ENCODE measurements at regions not wholly inside any gene's neighbourhood (a gene's known extent, or its start where the extent isn't known, plus 50 kb on each side); places are given as distances from the start of the nearest gene placed in this dataset.
"Not testable (repeated sequence)": the region's sequence is repeated elsewhere in the genome, so short reads cannot be mapped to it uniquely, and the experiment has no call there.

DNA sequence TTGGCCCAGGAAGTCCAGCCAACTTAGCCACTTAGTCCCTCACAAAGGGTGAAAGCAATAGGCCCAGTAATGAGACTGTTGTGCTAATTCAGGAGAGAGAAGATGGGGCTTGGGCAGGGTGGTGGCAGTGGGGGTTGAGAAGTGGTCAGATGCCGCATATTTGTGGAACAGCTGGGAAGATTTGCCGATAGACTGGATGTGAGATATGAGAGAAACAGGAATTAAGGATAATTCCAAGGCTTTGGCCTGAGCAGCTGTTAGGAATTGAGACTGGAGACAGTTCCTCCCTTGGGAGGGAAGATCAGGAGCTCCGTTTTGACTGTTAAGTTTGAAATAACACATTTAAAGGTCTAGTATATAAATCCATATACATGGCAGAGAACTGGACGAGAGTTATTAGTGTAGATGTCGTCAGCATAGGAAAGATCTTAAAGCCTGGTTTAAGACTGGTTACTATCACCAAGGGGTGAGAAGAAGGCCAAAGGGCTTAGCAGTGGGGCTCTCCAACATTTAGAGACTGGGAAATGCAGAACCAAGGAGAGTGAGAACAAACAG, 323.7 kb upstream of the FAM78B start:
- no peak for DNase-seq (ENCODE audit: low read depth)

DNA sequence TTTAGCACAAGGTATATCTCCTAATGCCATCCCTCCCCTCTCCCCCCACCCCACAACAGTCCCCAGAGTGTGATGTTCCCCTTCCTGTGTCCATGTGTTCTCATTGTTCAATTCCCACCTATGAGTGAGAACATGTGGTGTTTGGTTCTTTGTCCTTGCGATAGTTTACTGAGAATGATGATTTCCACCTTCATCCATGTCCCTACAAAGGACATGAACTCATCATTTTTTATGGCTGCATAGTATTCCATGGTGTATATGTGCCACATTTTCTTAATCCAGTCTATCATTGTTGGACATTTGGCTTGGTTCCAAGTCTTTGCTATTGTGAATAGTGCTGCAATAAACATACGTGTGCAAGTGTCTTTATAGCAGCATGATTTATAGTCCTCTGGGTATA, 327.0 kb upstream of the FAM78B start:
- not testable (repeated sequence) for DNase-seq (ENCODE audit: low read depth)

DNA sequence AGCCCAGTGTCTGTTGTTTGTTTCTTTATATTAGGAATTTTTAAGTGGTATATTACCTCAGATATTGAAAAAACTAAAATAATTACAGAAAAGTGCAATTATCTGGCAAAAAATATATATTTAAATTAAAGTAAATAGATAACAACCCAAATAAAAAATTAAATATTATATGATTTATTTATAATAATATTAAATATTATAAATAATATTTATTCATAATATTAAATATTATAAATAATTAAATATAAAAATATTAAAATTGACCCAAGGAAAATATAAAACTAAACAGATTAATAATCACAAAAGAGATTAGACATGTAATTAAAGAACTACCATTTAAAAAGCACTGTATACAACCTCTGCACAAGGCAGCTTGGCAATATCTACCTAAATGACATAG, 331.9 kb upstream of the POGK start:
- DNase-seq (ENCODE audit: low read depth), result no peak

DNA sequence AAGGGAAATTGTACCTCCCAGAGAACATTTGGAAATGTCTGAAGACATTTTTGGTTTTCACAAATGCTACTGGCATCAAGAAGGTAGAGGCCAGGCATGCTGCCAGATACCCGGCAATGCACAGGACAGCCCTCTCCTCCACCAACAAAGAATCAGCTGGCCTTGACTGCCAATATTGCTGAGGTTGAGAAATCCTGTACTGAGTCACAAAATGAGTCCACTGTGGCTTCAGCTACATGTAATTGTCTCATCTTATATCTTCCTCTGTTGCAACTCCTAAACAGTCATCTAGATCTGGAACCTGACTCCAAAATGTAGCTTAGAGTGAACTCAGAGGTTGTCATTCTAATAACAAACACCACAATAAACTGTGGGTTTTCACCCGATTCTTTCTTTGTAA, 327.5 kb upstream of the POGK start:
- DNase-seq (ENCODE audit: low read depth), result no peak

DNA sequence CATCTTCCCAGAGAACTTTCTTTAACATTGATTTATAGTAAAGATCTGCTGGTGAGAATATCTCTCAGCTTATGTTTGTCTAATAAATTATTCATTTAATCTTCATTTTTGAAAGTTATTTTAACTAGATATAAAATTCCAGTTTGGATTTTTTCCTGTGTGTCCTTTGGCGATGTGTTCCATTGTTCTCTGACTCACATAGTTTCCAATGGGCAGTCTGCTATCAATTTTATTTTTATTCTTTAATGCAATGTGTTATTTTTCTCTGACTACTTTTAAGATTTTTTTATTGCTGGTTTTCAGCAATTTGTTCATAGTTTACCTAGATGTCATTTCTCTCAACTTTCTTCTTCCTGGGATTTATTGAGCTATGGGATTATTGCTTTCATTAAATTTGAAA, 325.2 kb upstream of the POGK start:
- DNase-seq (ENCODE audit: low read depth), result no peak

DNA sequence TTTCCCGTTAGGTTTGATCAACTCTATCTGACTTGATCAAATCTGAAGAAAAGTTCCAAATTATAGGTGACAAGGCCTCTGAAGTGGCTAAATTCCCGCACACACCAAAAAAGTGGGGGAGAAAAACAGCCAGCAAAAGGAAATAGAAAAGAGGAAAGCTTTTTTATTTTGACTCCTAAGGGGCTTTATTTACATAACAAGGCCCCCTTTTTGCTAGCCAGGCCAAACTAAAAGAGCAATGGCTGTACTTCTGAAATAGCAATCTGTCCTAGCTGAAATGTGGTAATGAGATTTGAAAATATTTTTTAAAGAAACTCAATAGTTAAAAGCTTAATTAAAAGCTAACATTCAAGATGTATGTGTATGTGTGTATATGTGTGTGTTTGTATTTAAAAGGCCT, 311.5 kb upstream of the POGK start:
- no peak for DNase-seq (ENCODE audit: low read depth)

DNA sequence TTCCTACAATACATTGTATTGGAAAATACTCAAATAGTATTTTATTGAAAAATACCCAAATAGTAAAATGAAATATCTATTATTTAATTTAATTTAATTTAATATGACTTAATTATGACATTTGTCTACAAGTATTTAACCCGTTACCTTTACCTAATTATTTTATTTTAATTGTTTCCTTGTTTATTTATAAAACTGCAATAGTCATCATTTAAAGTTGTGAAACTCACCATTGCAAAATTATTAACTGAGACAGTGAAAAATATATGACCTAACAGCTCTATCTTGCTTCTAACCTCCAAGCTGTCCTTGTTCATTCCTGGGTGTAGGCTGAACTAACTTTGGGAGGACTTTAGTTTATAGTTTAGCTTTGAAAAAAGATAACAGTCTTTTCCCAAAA, 300.6 kb upstream of the POGK start:
- DNase-seq (ENCODE audit: low read depth), result no peak

DNA sequence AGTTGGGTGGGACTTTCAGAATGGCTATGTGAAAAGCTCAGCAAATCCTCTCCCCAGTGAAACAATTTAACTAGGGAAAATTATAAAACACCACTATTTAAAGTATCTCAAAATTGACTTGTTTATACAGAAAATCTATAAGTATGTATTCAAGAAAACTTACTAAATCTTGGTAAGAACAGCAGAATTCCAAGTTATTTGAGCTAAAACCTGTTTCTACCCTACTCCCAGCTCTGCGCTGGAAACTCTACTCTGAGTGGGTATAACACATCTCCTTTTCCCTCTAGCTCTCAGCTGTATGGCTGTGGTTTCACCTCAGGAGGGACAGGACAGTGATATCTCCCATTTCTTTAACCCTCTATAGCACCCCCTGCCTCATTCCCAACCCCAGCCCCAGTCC, 295.2 kb upstream of the POGK start:
- DNase-seq (ENCODE audit: low read depth), result no peak

DNA sequence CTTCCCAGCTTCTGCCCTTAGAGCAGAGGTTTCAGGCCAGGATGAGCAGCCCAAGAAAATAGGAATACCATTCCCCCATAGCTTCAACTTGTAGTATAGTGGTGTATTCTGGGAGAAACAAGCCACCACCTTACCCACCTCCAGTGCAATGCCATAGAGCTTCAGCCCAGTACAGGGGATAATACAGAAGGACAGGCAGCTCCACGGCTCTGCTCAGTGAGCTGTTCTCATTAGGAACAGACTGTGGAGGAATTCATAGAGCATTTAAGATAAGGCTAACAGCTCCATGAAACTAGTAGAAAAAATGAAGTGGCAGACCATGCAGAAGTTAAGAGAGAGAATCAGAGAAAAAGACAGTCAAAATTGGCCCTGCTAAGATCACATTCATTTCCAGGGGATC, 294.7 kb upstream of the POGK start:
- no peak for DNase-seq (ENCODE audit: low read depth)

DNA sequence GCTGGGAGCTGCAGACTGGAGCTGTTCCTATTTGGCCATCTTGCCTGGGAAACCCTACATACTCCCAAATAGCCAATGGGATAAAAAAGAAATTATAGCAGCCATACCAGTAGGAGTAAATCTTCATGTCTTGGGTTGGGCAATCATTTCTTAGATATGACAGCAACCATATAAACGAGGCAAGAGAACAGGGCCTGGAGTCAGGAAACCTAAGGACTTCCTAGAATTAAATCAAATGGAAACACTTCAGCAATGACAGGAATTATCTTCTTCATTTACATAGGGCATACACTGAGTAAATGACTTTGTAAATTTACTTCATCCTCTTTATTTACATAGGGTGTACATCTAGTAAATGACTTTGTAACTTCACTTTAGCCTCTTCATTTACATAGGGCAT, 286.6 kb upstream of the POGK start:
- no peak for DNase-seq (ENCODE audit: low read depth)

DNA sequence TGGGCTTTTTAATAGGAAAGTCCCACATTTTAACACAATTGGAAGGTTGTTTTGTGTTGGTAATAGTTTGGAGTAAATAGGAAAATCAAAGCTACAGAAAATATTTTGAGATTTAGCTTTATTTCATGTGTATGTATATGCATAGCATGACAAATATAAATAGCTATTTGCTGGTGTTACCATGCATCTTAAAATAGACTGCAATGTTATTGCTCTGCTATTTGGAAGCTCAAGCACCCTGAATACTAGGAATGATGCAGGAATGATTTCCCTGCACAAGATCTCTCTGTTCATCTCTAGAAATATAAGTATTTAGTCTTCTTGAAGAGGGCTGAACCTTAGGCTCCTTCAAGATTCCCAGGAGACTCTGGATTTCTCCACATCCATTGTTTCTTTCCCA, 268.3 kb upstream of the POGK start:
- DNase-seq (ENCODE audit: low read depth), result no peak

DNA sequence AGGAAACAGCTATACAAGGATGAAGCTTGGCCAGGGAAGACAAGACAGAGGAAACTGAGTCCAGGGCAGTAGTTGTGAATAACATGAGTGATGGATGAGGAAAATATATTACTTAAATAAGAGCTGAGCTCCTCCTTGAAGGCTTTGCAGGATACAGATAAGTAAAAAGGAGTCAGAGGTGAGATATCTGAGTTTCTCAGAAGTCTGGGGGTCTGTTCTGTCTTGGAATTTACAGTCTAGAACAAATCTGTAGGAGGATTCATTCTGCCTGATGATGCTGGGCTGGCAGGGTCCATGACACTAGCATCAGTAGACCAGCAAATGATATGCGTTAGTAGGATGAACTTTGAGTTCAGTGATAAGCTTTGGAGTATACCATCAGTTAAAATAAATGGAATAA, 266.1 kb upstream of the POGK start:
- DNase-seq (ENCODE audit: low read depth), result no peak

DNA sequence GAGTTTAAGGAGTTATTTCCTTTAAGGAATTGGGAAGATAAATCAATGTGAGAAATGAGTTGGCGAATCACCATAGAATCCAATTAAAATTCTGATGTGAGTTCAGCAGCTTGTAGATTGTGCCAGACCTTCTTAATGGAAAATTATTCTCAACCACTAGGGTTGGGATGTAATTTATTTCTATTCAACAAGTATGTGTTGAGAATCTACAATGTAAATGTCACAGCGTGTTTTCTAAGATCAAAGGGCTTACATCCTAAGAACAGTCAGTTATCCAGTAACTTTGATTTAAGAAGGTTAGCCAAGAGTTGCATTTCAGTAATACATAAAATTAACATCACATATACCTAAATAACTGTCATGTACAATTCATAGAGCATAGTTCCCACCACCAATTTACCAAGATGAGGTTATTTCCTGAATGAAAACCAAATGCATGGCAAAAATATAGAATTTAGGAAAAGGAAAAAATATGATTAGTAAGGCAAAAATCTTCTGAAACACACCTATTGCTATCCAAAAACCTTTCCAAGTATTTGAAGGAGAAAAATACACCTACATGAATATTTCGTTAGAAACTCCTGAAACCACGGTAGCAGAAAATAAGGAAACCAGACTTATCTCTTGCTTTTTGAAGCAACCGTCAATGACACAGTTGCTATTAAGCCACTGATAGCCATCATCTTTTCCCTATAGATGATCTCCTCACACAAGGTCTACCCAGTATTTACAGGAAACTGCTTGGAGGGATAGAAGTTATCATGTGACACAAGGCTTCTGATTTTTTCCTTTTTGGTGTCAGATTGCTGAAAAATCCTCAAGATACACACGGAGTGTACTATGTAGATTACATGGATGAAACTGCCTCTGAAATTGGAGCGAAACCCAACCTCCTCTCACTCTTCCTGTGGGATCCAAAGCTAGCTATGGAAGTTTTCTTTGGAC, 259.4 kb upstream of the POGK start:
- DNase-seq (ENCODE audit: low read depth), result no peak

DNA sequence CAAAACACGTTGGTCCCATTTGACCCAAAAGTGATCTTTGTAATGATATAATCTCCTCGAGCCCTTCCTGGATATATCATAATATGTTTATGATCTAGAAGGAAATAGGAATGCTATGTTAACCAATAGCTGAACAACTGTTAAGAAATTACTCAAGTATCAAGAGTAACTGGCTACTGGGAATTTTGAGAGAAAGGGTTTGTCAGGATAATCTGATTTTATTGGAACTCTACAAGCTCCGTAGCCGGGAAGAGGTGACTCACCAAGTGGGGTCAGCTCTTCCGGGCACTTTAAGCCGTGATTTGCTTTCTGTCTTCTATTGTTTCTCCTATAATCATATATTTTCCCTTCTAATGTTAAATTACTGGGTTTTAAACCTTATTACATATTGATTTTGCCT, 250.5 kb upstream of the POGK start:
- DNase-seq (ENCODE audit: low read depth), result no peak

DNA sequence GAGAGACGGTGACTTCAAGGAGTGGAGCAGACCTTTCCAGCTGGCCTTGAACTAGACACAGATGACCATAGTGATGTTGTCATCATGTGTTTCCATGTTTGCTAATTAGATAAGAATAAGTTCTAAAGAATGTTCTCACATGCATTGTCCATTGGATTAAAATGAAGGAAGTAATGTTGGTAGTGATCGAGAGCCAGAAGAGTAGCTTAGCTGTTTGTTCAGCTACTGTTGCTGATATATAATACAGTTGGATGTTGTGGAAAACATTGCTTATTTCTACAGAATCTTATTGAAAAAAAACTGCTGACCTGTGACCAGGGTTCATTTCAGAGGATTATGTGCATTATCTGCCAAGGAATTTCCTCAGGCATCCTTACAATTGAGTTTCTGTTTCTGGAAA, 249.1 kb upstream of the POGK start:
- DNase-seq (ENCODE audit: low read depth), result no peak

DNA sequence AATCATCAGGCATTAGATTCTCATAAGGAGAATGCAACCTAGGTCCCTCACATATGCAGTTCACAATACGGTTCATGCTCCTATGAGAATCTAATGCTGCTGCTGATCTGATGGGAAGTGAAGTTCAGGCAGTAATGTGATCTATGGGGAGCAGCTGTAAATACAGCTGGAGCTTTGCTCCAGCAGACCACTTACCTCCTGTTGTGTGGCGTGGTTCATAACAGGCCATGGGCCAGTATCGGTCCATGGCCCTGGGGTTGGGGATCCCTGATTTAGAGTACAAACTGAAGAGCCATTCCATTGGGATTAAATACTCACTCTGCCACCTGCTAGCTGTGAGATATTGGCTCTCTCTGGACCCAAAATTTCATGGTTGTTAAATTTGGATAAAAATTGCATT, 244.6 kb upstream of the POGK start:
- no peak for DNase-seq (ENCODE audit: low read depth)

DNA sequence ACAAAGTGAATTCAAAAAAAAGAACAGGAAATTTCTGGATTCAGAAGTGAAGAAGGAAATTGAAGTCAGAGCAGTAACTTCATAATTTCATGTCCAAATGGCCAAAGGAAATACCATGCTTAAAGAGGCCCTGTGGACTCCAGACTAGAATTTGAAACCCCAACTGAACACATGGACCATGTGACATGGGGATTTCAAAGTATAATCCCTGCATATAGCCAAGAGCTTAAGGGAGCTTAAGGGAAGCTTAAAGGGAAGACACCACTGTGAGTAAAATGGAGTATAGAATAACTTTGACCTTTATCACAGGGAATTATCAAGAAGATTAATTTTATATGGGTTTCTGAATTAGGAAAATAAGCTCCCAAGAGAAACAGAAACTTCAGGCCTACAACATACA, 241.8 kb upstream of the POGK start:
- no peak for DNase-seq (ENCODE audit: low read depth)

DNA sequence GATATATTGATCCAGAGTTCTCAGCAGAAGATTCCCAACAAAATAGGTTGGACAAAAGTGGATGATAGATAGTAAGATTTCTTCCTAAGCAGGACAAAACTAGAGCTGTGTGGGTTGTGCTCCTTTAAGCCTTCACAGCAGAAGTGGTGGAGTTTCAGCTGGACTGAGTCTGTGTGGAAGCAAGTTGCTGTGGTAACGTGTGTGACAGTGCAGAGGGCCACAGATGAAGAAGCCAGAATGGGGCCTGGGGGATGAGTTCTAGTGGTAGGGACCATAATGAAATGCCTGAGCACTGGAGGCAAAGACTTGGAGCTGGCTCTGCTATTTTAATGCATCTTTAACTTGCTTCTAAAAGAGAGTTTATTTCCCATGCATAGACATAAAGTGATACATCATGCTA, 238.7 kb upstream of the POGK start:
- DNase-seq (ENCODE audit: low read depth), result no peak

DNA sequence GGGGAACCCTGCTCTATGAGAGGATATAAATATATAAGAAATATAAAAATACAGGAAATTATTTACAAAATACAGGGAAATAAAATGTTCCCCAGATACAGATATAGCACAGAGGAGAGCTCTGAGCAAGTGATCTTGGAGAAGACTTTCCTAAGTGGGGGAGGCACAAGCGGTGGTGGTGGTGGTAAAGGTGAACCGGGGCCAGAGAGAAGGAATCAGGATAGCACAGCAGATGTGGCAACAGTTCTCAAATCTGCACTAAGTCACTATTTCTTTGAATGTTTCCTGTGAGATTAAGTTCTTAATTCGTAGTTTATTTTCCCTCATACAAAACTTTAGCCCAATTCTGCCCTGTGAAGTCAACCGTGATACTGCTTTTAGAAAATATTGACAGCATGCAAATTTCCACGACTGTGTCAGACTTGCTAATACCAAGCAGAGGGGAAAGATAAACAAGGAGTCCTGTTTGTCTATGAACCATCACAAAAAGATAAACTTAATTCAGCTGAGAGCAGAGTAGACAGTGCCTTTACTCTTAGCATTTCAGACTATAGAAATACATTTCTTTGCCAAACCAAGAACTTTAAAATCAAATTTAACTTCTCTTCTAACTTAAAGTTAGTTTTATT, 237.5 kb upstream of the POGK start:
- no peak for DNase-seq (ENCODE audit: low read depth)

DNA sequence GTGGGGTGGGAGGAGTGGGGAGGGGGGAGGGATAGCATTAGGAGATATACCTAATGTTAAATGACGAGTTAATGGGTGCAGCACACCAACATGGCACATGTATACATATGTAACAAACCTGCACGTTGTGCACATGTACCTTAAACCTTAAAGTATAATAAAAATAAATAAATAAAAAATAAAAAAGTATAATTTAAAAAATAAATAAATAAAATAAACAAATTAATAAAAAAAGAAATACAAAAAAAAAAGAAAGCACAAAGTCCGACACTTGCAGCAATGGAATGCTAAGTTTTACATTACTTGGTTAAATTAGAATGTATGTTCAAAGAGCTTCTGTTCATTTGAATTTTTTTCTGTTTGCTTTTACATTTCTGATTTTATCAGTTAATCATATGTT, 236.5 kb upstream of the POGK start:
- not testable (repeated sequence) for DNase-seq (ENCODE audit: low read depth)

DNA sequence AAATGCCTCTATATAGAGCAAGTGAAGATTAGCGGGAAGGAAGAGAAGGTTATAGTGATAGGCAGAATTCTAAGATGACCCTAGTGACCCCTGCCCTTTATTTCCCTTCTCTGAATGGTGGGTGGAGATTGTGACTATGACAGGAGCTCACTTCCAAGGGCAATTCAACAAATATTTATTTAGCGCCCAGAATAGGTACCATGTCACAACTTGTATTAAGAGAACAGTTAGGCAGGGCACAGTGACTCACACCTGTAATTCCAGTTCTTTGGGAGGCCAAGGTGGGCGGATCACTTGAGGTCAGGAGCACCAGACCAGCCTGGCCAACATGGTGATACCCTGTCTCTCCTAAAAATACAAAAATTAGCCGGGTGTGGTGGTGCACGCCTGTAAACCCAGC, 236.0 kb upstream of the POGK start:
- no peak for DNase-seq (ENCODE audit: low read depth)

DNA sequence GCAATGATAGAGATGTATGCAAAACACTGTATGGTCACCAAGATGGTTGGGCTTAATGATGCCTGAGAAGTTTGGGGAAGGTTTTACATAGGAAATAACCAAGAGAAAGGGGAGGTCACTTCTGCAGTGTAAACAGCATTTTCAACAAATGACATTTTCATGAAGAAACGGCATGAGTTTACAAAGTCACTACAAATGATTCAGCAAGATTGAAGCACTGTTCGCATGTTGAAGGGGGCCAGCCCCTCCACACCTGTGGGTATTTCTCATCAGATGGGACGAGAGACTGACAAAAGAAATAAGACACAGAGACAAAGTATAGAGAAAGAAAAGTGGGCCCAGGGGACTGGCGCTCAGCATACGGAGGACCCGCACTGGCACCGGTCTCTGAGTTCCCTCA, 234.1 kb upstream of the POGK start:
- no peak for DNase-seq (ENCODE audit: low read depth)

DNA sequence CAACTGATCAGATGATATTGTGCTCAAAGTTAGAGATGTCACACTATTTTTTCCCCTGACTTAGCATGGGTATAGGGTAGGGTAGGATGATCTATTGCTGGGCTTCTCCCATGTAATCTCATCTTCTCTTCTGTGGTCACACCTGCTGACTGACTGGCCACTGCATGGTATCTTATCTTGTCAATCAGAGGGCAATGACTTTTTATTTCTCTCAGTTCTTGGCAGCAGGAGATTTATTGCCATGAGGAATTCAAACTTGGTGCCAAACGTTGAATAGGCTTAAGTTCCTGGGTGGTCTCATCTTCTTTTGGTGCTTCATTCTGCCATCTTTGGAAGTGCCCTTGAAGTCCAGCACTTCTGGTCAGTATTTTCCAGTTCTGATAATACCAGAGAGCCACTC, 226.4 kb upstream of the POGK start:
- no peak for DNase-seq (ENCODE audit: low read depth)

DNA sequence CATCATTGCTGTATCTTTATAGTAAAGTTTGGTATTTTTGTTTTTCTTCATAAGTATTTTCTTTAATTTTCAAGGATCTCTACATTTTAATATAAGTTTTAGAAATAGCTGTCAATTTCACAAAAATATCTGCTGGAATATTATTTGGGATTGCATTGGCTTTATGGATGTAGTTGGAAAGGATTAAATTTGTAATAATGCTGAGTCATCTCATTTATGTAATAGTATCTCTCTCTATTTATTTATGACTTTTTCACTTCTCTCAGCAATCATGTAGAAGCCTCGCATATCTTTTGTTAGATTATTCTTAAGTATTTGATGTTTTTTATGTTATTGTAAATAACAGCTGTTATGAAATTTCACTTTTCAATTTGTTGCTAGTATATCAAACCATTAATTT, 223.1 kb upstream of the POGK start:
- no peak for DNase-seq (ENCODE audit: low read depth)
